B cell (primary cell): ENCODE measurements at regions not wholly inside any gene's neighbourhood (a gene's known extent, or its start where the extent isn't known, plus 50 kb on each side); places are given as distances from the start of the nearest gene placed in this dataset.

Experiments
- EZH2 ChIP-seq: IDR thresholded peaks from 2 replicates; pipeline ENCODE4 v1.6.1; 2012; ENCODE audit warnings: borderline replicate concordance, low read depth, mild to moderate bottlenecking, moderate library complexity, low read length; ENCODE audit not compliant: insufficient read depth, poor library complexity, severe bottlenecking
- TF ChIP-seq, protein P1 (sequence below): fragments of 200-600 bp; IDR thresholded peaks from one replicate; pipeline ENCODE4 v1.8.0; 2022; ENCODE audit warnings: antibody characterized with exemption, mild to moderate bottlenecking

DNA sequence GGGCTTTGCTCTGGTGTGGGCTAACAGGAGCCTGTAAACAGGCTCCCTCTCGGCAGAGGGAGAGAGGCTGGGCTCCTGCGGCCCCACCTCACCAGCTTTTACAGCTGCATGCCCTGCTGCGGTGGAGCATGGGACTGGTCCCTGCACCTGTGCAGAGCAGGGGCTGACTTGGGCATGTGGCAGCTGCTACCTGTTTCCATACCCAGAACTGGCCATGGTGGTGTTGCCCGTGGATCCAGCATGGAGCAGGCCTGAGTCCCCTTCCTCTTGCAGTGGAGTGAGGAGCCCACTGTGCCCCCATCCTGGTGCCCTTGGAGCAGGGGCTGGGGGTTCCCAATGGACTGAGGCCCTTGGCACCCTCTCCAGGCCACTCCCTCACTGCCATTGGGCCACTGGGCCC, 91.9 kb upstream of the MGMT start:
- no peak for TF ChIP-seq EZH2
- TF ChIP-seq, protein P1, sequence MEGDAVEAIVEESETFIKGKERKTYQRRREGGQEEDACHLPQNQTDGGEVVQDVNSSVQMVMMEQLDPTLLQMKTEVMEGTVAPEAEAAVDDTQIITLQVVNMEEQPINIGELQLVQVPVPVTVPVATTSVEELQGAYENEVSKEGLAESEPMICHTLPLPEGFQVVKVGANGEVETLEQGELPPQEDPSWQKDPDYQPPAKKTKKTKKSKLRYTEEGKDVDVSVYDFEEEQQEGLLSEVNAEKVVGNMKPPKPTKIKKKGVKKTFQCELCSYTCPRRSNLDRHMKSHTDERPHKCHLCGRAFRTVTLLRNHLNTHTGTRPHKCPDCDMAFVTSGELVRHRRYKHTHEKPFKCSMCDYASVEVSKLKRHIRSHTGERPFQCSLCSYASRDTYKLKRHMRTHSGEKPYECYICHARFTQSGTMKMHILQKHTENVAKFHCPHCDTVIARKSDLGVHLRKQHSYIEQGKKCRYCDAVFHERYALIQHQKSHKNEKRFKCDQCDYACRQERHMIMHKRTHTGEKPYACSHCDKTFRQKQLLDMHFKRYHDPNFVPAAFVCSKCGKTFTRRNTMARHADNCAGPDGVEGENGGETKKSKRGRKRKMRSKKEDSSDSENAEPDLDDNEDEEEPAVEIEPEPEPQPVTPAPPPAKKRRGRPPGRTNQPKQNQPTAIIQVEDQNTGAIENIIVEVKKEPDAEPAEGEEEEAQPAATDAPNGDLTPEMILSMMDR: no peak
